ENCODE measurements at regions not wholly inside any gene's neighbourhood (a gene's known extent, or its start where the extent isn't known, plus 50 kb on each side); places are given as distances from the start of the nearest gene placed in this dataset.
"Not testable (repeated sequence)": the region's sequence is repeated elsewhere in the genome, so short reads cannot be mapped to it uniquely, and the experiment has no call there.

- no peak overlapping the region for H3K4me3 ChIP-seq (replicated peaks; ENCODE audit: low read depth, low read length)
- DNase-seq (ENCODE audit: extremely low read depth, insufficient read length) = no peak
Measured at GRCh38 chr4:57190601-57191481, 80.7 kb upstream of the IGFBP7 start.

DNA sequence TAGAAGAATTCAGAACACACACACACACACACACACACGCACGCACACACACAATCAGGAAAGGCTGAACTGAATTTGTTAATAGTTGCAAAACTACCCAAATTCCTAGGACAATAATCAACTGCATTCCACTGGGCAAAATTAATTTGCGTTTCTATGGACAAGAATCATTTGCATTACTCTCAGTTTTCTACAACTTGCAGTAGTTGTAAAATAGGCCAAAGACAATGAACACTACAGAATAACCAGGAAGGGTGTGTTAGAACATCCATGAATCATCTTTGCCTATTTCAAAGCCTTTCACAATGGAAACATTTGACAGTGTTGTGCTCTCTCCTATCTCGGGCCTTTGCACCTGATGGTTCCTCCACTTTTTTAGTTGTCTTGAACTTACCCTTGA lies 77.1 kb upstream of the IGFBP7 start:
- Histone ChIP-seq H3K36me3 (ENCODE audit: control insufficient read depth, insufficient read depth, low read length) (no peaks in the 10 kb centered on the region), H3K4me3 (replicated peaks; ENCODE audit: low read depth, low read length) (no peak overlapping the region), H3K27me3 (replicated peaks; ENCODE audit: control insufficient read depth, insufficient read depth, low read length) (peaks cover 1% of the 10 kb centered on the region; the same call in 1 of the 2 replicates)
- DNase-seq (ENCODE audit: extremely low read depth, insufficient read length) = no peak
- TF ChIP-seq CTCF (IDR thresholded peaks at IDR 0.05; ENCODE audit: insufficient read depth, low read length, poor library complexity, severe bottlenecking) = no peak

More at GRCh38 chr4:57190601-57191481, 80.7 kb upstream of the IGFBP7 start:
- peak; percentile 81 for TF ChIP-seq CTCF (IDR thresholded peaks at IDR 0.05; ENCODE audit: insufficient read depth, low read length, poor library complexity, severe bottlenecking)
- H3K27me3 ChIP-seq (replicated peaks; ENCODE audit: control insufficient read depth, insufficient read depth, low read length) = peaks cover 1% of the 10 kb centered on the region; the same call in 1 of the 2 replicates
- no peaks in the 10 kb centered on the region for H3K36me3 ChIP-seq (ENCODE audit: control insufficient read depth, insufficient read depth, low read length)

- Histone ChIP-seq H3K4me3 (replicated peaks; ENCODE audit: low read depth, low read length) (no peak overlapping the region), H3K36me3 (ENCODE audit: control insufficient read depth, insufficient read depth, low read length) (no peaks in the 10 kb centered on the region), H3K27me3 (replicated peaks; ENCODE audit: control insufficient read depth, insufficient read depth, low read length) (peaks cover 1% of the 10 kb centered on the region; the same call in 1 of the 2 replicates)
- no peak for TF ChIP-seq CTCF (IDR thresholded peaks at IDR 0.05; ENCODE audit: insufficient read depth, low read length, poor library complexity, severe bottlenecking)
- no peak for DNase-seq (ENCODE audit: extremely low read depth, insufficient read length)
Measured at GRCh38 chr4:57184378-57185029, 74.3 kb upstream of the IGFBP7 start.

GRCh38 chr4:57182132-57182874 lies 72.1 kb upstream of the IGFBP7 start:
- no peaks in the 10 kb centered on the region for H3K27me3 ChIP-seq (replicated peaks; ENCODE audit: control insufficient read depth, insufficient read depth, low read length)
- DNase-seq (ENCODE audit: extremely low read depth, insufficient read length) = no peak
- TF ChIP-seq CTCF (IDR thresholded peaks at IDR 0.05; ENCODE audit: insufficient read depth, low read length, poor library complexity, severe bottlenecking) = no peak
- no peak overlapping the region for H3K4me3 ChIP-seq (replicated peaks; ENCODE audit: low read depth, low read length)
- no peaks in the 10 kb centered on the region for H3K36me3 ChIP-seq (ENCODE audit: control insufficient read depth, insufficient read depth, low read length)

DNA sequence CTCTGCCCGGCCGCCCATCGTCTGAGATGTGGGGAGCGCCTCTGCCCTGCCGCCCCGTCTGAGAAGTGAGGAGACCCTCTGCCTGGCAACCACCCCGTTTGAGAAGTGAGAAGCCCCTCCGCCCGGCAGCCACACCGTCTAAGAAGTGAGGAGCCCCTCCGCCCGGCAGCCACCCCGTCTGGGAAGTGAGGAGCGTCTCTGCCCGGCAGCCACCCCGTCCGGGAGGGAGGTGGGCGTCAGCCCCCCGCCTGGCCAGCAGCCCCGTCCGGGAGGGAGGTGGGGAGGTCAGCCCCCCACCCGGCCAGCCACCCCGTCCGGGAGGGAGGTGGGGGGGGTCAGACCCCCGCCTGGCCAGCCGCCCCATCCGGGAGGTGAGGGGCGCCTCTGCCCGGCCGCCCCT lies 63.0 kb upstream of the IGFBP7 start:
- H3K27me3 ChIP-seq (replicated peaks; ENCODE audit: control insufficient read depth, insufficient read depth, low read length); H3K36me3 ChIP-seq (ENCODE audit: control insufficient read depth, insufficient read depth, low read length); H3K4me3 ChIP-seq (replicated peaks; ENCODE audit: low read depth, low read length); DNase-seq (ENCODE audit: extremely low read depth, insufficient read length): not testable (repeated sequence)

DNA sequence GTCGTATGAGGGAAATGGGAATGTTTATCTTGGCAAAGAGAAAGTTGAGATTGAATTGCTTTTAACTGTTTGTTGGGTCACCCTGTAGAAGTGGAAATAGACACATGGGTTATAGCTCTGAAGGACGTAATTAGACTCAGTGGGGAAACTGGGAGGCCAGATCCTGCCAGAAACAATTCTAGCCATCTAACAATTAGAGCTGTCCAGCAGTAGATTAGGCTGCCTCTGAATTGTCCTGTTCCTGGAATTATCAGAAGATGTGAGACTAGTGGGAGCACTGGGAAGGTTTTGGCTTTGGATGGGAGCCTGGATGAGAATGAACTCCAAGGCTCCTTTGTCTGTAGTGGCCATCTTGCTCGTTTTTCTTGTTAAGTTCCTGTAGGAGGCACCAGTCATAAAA lies 61.9 kb upstream of the IGFBP7 start:
- no peak for TF ChIP-seq CTCF (IDR thresholded peaks at IDR 0.05; ENCODE audit: insufficient read depth, low read length, poor library complexity, severe bottlenecking)
- DNase-seq (ENCODE audit: extremely low read depth, insufficient read length) = no peak
- Histone ChIP-seq H3K4me3 (replicated peaks; ENCODE audit: low read depth, low read length) (no peak overlapping the region), H3K36me3 (ENCODE audit: control insufficient read depth, insufficient read depth, low read length) (no peaks in the 10 kb centered on the region), H3K27me3 (replicated peaks; ENCODE audit: control insufficient read depth, insufficient read depth, low read length) (no peaks in the 10 kb centered on the region)

Data from GM06990 (cell line).